GM23338 (cell line): ENCODE measurements at regions not wholly inside any gene's neighbourhood (a gene's known extent, or its start where the extent isn't known, plus 50 kb on each side); places are given as distances from the start of the nearest gene placed in this dataset.

Experiments
- ATAC-seq: fragments of 200-7000 bp; cut with Tn5 transposase; 3 replicates; pipeline ENCODE4 v1.9.1; 2020
- DNase-seq: peaks from one replicate; pipeline ENCODE4 v3.0.0-alpha.2; 2015; ENCODE audit warnings: low spot score
- H2AFZ ChIP-seq: fragments of 200-600 bp; sonication (generic); 2 replicates; pipeline ENCODE4 v1.8.0; 2016; ENCODE audit warnings: antibody characterized with exemption, mild to moderate bottlenecking, moderate library complexity
- H3F3A ChIP-seq: fragments of 200-600 bp; sonication (generic); replicated peaks from 2 replicates; pipeline ENCODE4 v1.8.0; 2017; ENCODE audit warnings: antibody characterized with exemption, mixed run types, low read depth
- H3K27ac ChIP-seq: fragments of 200-600 bp; sonication (generic); 2 replicates; pipeline ENCODE4 v1.6.1; 2016; ENCODE audit warnings: low read depth
- H3K27me3 ChIP-seq: fragments of 200-600 bp; sonication (generic); 2 replicates; pipeline ENCODE4 v1.8.0; 2016; ENCODE audit warnings: mild to moderate bottlenecking, mixed run types, moderate library complexity; ENCODE audit not compliant: insufficient read depth
- H3K36me3 ChIP-seq: fragments of 200-600 bp; sonication (generic); 2 replicates; pipeline ENCODE4 v1.8.0; 2016; ENCODE audit warnings: mild to moderate bottlenecking; ENCODE audit not compliant: insufficient read depth
- H3K4me1 ChIP-seq: fragments of 200-600 bp; sonication (generic); 2 replicates; pipeline ENCODE4 v1.8.0; 2016; ENCODE audit warnings: mild to moderate bottlenecking, moderate library complexity; ENCODE audit not compliant: insufficient read depth
- H3K4me2 ChIP-seq: fragments of 200-600 bp; sonication (generic); 2 replicates; pipeline ENCODE4 v1.7.1; 2017; ENCODE audit warnings: mixed run types
- H3K4me3 ChIP-seq: fragments of 200-600 bp; sonication (generic); 2 replicates; pipeline ENCODE4 v1.6.1; 2016; ENCODE audit warnings: mixed run types
- H3K79me2 ChIP-seq: fragments of 200-600 bp; sonication (generic); replicated peaks from 2 replicates; pipeline ENCODE4 v1.8.0; 2017; ENCODE audit warnings: mild to moderate bottlenecking; ENCODE audit not compliant: insufficient read depth
- H3K9me2 ChIP-seq: fragments of 200-600 bp; sonication (generic); 2 replicates; pipeline ENCODE4 v1.8.0; 2017; ENCODE audit not compliant: insufficient read depth
- H4K20me1 ChIP-seq: fragments of 200-600 bp; sonication (generic); replicated peaks from 2 replicates; pipeline ENCODE4 v1.8.0; 2017; ENCODE audit warnings: mild to moderate bottlenecking; ENCODE audit not compliant: insufficient read depth
- H3K27ac Mint-ChIP-seq: 2 replicates; pipeline ENCODE4 v1.8.0; 2020; ENCODE audit warnings: inconsistent platforms, mild to moderate bottlenecking, moderate library complexity, mixed read lengths
- H3K27me3 Mint-ChIP-seq: 3 replicates; pipeline ENCODE4 v1.8.0; 2022; ENCODE audit warnings: low read depth, mild to moderate bottlenecking, moderate library complexity, mixed read lengths, inconsistent platforms; ENCODE audit not compliant: insufficient read depth, poor library complexity
- H3K36me3 Mint-ChIP-seq: 3 replicates; pipeline ENCODE4 v1.8.0; 2021; ENCODE audit warnings: low read depth, mild to moderate bottlenecking, inconsistent platforms, moderate library complexity, mixed read lengths
- H3K4me1 Mint-ChIP-seq: 3 replicates; pipeline ENCODE4 v1.8.0; 2020; ENCODE audit warnings: mild to moderate bottlenecking, inconsistent platforms, mixed read lengths
- H3K4me3 Mint-ChIP-seq: 3 replicates; pipeline ENCODE4 v1.8.0; 2021; ENCODE audit warnings: moderate library complexity, mild to moderate bottlenecking, inconsistent platforms, mixed read lengths
- H3K9me3 Mint-ChIP-seq: 3 replicates; pipeline ENCODE4 v1.8.0; 2020; ENCODE audit warnings: moderate library complexity, mild to moderate bottlenecking, inconsistent platforms, mixed read lengths
- CREB1 ChIP-seq: fragments of 250-450 bp; sonication (Bioruptor Pico); IDR thresholded peaks from 2 replicates; pipeline ENCODE4 v1.5.0; 2020; ENCODE audit warnings: low read depth, mild to moderate bottlenecking, moderate library complexity
- EZH2 ChIP-seq: fragments of 200-600 bp; sonication (generic); IDR thresholded peaks from one replicate; pipeline ENCODE4 v1.8.0; 2017; ENCODE audit warnings: antibody characterized with exemption, mild to moderate bottlenecking, low read depth; ENCODE audit not compliant: unreplicated experiment
- JUNB ChIP-seq: IDR thresholded peaks from one replicate; pipeline ENCODE4 v1.6.1; 2016; ENCODE audit warnings: antibody characterized with exemption; ENCODE audit not compliant: unreplicated experiment
- POLR2AphosphoS5 ChIP-seq: IDR thresholded peaks from 2 replicates; pipeline ENCODE4 v1.6.1; 2016; ENCODE audit warnings: antibody characterized with exemption, low read depth
- STAT1 ChIP-seq: IDR thresholded peaks from one replicate; pipeline ENCODE4 v1.6.1; 2016; ENCODE audit warnings: antibody characterized with exemption; ENCODE audit not compliant: unreplicated experiment
- ZNF114 ChIP-seq: fragments of 250-450 bp; sonication (Bioruptor Pico); IDR thresholded peaks from 2 replicates; pipeline ENCODE4 v1.5.0; 2020; ENCODE audit warnings: mild to moderate bottlenecking, moderate library complexity
- ZNF331 ChIP-seq: fragments of 250-450 bp; sonication (Bioruptor Pico); IDR thresholded peaks from 2 replicates; pipeline ENCODE4 v1.5.0; 2020; ENCODE audit warnings: low read depth, mild to moderate bottlenecking, moderate library complexity
- TF ChIP-seq, protein P1 (sequence below): fragments of 250-450 bp; sonication (Bioruptor Pico); IDR thresholded peaks from 2 replicates; pipeline ENCODE4 v1.5.0; 2020; ENCODE audit warnings: mild to moderate bottlenecking, moderate library complexity

- Histone ChIP-seq H2AFZ (0 out of 2 replicates have a peak overlapping the region, but pooled peaks have one; percentile 12), H3K27me3 (no peaks in the 10 kb centered on the region), H3K36me3 (no peaks in the 10 kb centered on the region), H3F3A (no peaks in the 10 kb centered on the region), H3K4me3 (no peak overlapping the region), H3K9me2 (no peaks in the 10 kb centered on the region), H3K4me2 (no peak overlapping the region), H3K27ac (no peak overlapping the region), H3K79me2 (no peaks in the 10 kb centered on the region), H3K4me1 (peaks cover 10% of the 10 kb centered on the region; the same call in 1 of the 2 replicates), H4K20me1 (no peaks in the 10 kb centered on the region)
- no peak for ATAC-seq
- TF ChIP-seq, protein P1, sequence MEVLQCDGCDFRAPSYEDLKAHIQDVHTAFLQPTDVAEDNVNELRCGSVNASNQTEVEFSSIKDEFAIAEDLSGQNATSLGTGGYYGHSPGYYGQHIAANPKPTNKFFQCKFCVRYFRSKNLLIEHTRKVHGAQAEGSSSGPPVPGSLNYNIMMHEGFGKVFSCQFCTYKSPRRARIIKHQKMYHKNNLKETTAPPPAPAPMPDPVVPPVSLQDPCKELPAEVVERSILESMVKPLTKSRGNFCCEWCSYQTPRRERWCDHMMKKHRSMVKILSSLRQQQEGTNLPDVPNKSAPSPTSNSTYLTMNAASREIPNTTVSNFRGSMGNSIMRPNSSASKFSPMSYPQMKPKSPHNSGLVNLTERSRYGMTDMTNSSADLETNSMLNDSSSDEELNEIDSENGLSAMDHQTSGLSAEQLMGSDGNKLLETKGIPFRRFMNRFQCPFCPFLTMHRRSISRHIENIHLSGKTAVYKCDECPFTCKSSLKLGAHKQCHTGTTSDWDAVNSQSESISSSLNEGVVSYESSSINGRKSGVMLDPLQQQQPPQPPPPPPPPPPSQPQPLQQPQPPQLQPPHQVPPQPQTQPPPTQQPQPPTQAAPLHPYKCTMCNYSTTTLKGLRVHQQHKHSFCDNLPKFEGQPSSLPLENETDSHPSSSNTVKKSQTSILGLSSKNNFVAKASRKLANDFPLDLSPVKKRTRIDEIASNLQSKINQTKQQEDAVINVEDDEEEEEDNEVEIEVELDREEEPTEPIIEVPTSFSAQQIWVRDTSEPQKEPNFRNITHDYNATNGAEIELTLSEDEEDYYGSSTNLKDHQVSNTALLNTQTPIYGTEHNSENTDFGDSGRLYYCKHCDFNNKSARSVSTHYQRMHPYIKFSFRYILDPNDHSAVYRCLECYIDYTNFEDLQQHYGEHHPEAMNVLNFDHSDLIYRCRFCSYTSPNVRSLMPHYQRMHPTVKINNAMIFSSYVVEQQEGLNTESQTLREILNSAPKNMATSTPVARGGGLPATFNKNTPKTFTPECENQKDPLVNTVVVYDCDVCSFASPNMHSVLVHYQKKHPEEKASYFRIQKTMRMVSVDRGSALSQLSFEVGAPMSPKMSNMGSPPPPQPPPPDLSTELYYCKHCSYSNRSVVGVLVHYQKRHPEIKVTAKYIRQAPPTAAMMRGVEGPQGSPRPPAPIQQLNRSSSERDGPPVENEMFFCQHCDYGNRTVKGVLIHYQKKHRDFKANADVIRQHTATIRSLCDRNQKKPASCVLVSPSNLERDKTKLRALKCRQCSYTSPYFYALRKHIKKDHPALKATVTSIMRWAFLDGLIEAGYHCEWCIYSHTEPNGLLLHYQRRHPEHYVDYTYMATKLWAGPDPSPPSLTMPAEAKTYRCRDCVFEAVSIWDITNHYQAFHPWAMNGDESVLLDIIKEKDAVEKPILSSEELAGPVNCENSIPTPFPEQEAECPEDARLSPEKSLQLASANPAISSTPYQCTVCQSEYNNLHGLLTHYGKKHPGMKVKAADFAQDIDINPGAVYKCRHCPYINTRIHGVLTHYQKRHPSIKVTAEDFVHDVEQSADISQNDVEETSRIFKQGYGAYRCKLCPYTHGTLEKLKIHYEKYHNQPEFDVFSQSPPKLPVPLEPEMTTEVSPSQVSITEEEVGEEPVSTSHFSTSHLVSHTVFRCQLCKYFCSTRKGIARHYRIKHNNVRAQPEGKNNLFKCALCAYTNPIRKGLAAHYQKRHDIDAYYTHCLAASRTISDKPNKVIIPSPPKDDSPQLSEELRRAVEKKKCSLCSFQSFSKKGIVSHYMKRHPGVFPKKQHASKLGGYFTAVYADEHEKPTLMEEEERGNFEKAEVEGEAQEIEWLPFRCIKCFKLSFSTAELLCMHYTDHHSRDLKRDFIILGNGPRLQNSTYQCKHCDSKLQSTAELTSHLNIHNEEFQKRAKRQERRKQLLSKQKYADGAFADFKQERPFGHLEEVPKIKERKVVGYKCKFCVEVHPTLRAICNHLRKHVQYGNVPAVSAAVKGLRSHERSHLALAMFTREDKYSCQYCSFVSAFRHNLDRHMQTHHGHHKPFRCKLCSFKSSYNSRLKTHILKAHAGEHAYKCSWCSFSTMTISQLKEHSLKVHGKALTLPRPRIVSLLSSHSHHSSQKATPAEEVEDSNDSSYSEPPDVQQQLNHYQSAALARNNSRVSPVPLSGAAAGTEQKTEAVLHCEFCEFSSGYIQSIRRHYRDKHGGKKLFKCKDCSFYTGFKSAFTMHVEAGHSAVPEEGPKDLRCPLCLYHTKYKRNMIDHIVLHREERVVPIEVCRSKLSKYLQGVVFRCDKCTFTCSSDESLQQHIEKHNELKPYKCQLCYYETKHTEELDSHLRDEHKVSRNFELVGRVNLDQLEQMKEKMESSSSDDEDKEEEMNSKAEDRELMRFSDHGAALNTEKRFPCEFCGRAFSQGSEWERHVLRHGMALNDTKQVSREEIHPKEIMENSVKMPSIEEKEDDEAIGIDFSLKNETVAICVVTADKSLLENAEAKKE (CRISPR knock-in tag), result no peak
- TF ChIP-seq CREB1 (CRISPR knock-in tag), result no peak
- no peak for TF ChIP-seq ZNF114 (CRISPR knock-in tag)
- TF ChIP-seq STAT1, result no peak
- no peak for TF ChIP-seq ZNF331
- TF ChIP-seq JUNB, result no peak
- no peak for TF ChIP-seq POLR2AphosphoS5
- no peak for TF ChIP-seq EZH2
- Mint-ChIP-seq H3K36me3 (no peaks in the 10 kb centered on the region), H3K4me1 (peaks cover 15% of the 10 kb centered on the region; the same call in 2 of the 3 replicates), H3K27me3 (no peaks in the 10 kb centered on the region), H3K9me3 (peaks cover 5% of the 10 kb centered on the region; the same call in 2 of the 3 replicates), H3K4me3 (no peak overlapping the region), H3K27ac (no peak overlapping the region)
- DNase-seq, result no peak
Measured at GRCh38 chr1:88274431-88274830, 409.6 kb upstream of the PKN2 start.
